HepG2 (cell line): ENCODE measurements at regions not wholly inside any gene's neighbourhood (a gene's known extent, or its start where the extent isn't known, plus 50 kb on each side); places are given as distances from the start of the nearest gene placed in this dataset.

Source experiments
- ATAC-seq: fragments of 200-7000 bp; cut with Tn5 transposase; 3 replicates; pipeline ENCODE4 v1.9.1; 2020; ENCODE audit warnings: mild to moderate bottlenecking, moderate library complexity
- BruUV-seq: library from RNA; stranded (reverse); fragments of 400-500 nt; replicated peaks from 2 replicates; lab custom pipeline; 2021; lab: Mats Ljungman, UMichigan
- CTCF ChIA-PET: fragments of 300-600 bp; formaldehyde crosslinking; extraction: SDS; loops from one replicate; lab custom pipeline; 2021; ENCODE audit warnings: low total read pairs, inconsistent platforms, low intra/inter-chr PET ratio; lab: Yijun Ruan, JAX
- POLR2A ChIA-PET: fragments of 350-600 bp; sonication (Branson Sonifier 250); formaldehyde crosslinking; loops from one replicate; lab custom pipeline; 2020; ENCODE audit warnings: antibody characterized with exemption, inconsistent platforms; lab: Yijun Ruan, JAX
- DNase-seq: peaks from one replicate; pipeline ENCODE4 v3.0.0-alpha.2; 2015; ENCODE audit warnings: low spot score
- FAIRE-seq: peaks from 3 replicates; lab custom pipeline; 2011; peaks lifted over from hg19 to GRCh38; lab: Jason Lieb, UNC
- H2AFZ ChIP-seq: one replicate; pipeline ENCODE4 v1.6.1; 2011; ENCODE audit warnings: low read length, inconsistent platforms
- H3K27ac ChIP-seq: fragments of 300-600 bp; 3 replicates; pipeline ENCODE4 v1.8.0; 2011; ENCODE audit warnings: mixed run types, mild to moderate bottlenecking, mixed read lengths, low read length, inconsistent platforms; ENCODE audit not compliant: insufficient read depth; ENCODE audit errors: extremely low read length
- H3K27me3 ChIP-seq, 2 experiments: fragments of 200-600 bp in 1 of 2; 2 replicates in 1 of 2; 3 replicates in 1 of 2; pipeline versions ENCODE4 v1.6.0 to v1.8.0; 2011; ENCODE audit warnings: low read length in 2 of 2, mild to moderate bottlenecking in 2 of 2, moderate library complexity in 2 of 2, inconsistent platforms in 1 of 2; ENCODE audit not compliant: insufficient read depth in 2 of 2, control insufficient read depth in 1 of 2
- H3K36me3 ChIP-seq, 2 experiments: fragments of 200-600 bp in 1 of 2; replicated peaks in 1 of 2; 2 replicates in 1 of 2; 3 replicates in 1 of 2; pipeline versions ENCODE4 v1.5.1 to v1.8.0; 2011; ENCODE audit warnings: low read length in 2 of 2, inconsistent platforms in 1 of 2; ENCODE audit not compliant: insufficient read depth in 2 of 2, control insufficient read depth in 1 of 2
- H3K4me1 ChIP-seq: 2 replicates; pipeline ENCODE4 v1.5.1; 2012; ENCODE audit warnings: low read length, inconsistent platforms; ENCODE audit not compliant: insufficient read depth
- H3K4me2 ChIP-seq: 2 replicates; pipeline ENCODE4 v1.6.0; 2011; ENCODE audit warnings: low read depth, low read length, inconsistent platforms
- H3K4me3 ChIP-seq, 3 experiments: fragments of 200-600 bp in 1 of 3; sonication (generic), shearing (Covaris generic) in 1 of 3; replicated peaks in 1 of 3; 2 replicates each; pipeline ENCODE4 v1.5.1; 2011 to 2016; ENCODE audit warnings: low read length in 3 of 3, inconsistent platforms in 2 of 3, low read depth in 2 of 3, mild to moderate bottlenecking in 2 of 3, control low read depth in 1 of 3, mixed read lengths in 1 of 3; ENCODE audit not compliant: insufficient read depth in 1 of 3
- H3K79me2 ChIP-seq: one replicate; pipeline ENCODE4 v1.6.1; 2011; ENCODE audit warnings: low read length, inconsistent platforms; ENCODE audit not compliant: insufficient read depth
- H3K9ac ChIP-seq: 2 replicates; pipeline ENCODE4 v1.6.0; 2011; ENCODE audit warnings: mild to moderate bottlenecking, low read depth, low read length, inconsistent platforms; ENCODE audit not compliant: insufficient read depth
- H3K9me3 ChIP-seq: 2 replicates; pipeline ENCODE4 v1.5.1; 2012; ENCODE audit warnings: mild to moderate bottlenecking, low read length
- H4K20me1 ChIP-seq: 2 replicates; pipeline ENCODE4 v1.6.0; 2011; ENCODE audit warnings: inconsistent platforms, mild to moderate bottlenecking, low read length, moderate library complexity; ENCODE audit not compliant: insufficient read depth
- BCL3 ChIP-seq: sonication (generic); formaldehyde crosslinking; IDR thresholded peaks from 2 replicates; pipeline ENCODE4 v1.5.1; 2020; ENCODE audit warnings: mild to moderate bottlenecking, missing genetic modification reagents, moderate library complexity
- CREB1 ChIP-seq, 2 experiments: fragments of 450-650 bp in 1 of 2; IDR thresholded peaks; 2 replicates each; pipeline ENCODE4 v1.6.1; 2016 to 2017; ENCODE audit warnings: control low read depth in 1 of 2, mild to moderate bottlenecking in 1 of 2, missing compliant biosample characterization in 1 of 2, missing genetic modification characterization in 1 of 2
- IRX3 ChIP-seq: sonication (generic); formaldehyde crosslinking; IDR thresholded peaks from 2 replicates; pipeline ENCODE4 v1.8.1; 2023; ENCODE audit warnings: mild to moderate bottlenecking, low read depth, missing genetic modification reagents, borderline replicate concordance
- MIER2 ChIP-seq: IDR thresholded peaks from 2 replicates; pipeline ENCODE4 v1.6.1; 2016; ENCODE audit warnings: missing biosample characterization, missing genetic modification reagents
- MXI1 ChIP-seq: IDR thresholded peaks from 3 replicates; pipeline ENCODE4 v1.6.1; 2012; ENCODE audit warnings: low read depth, low read length, inconsistent platforms, borderline replicate concordance
- RAD21 ChIP-seq: fragments of 450-650 bp; formaldehyde crosslinking; IDR thresholded peaks from 2 replicates; pipeline ENCODE4 v1.5.0; 2020; ENCODE audit warnings: mild to moderate bottlenecking
- SALL1 ChIP-seq: sonication (generic); formaldehyde crosslinking; IDR thresholded peaks from 2 replicates; pipeline ENCODE4 v1.8.0; 2022; ENCODE audit warnings: mild to moderate bottlenecking, missing genetic modification reagents
- SMAD3 ChIP-seq: sonication (generic); formaldehyde crosslinking; IDR thresholded peaks from 2 replicates; pipeline ENCODE4 v1.4.0; 2020; ENCODE audit warnings: missing genetic modification reagents
- YY1 ChIP-seq: IDR thresholded peaks from 2 replicates; pipeline ENCODE4 v1.6.1; 2011; ENCODE audit warnings: low read length, low read depth, moderate library complexity, mild to moderate bottlenecking; ENCODE audit not compliant: insufficient read depth, insufficient replicate concordance
- ZBTB1 ChIP-seq: sonication (generic); formaldehyde crosslinking; IDR thresholded peaks from 2 replicates; pipeline ENCODE4 v1.4.0; 2020; ENCODE audit warnings: missing genetic modification reagents, borderline replicate concordance
- ZFY ChIP-seq: sonication (generic); formaldehyde crosslinking; IDR thresholded peaks from 2 replicates; pipeline ENCODE4 v1.4.0; 2020; ENCODE audit warnings: missing genetic modification reagents
- ZNF776 ChIP-seq: sonication (generic); formaldehyde crosslinking; IDR thresholded peaks from 2 replicates; pipeline ENCODE4 v1.4.0; 2020; ENCODE audit warnings: mild to moderate bottlenecking, missing genetic modification reagents
- WGBS: methylation state at CpG from one replicate; pipeline ENCODE4 v1.1.6; 2017; ENCODE audit warnings: low lambda C conversion rate; 5-methylcytosine and 5-hydroxymethylcytosine counted together
- in situ Hi-C: cut with HindIII; loops from 2 replicates; pipeline ENCODE4 v1.10.0; 2017; ENCODE audit warnings: low pct_unique_long_range_greater_than_20kb; ENCODE audit not compliant: extremely low pct_ligation_motif_present
- intact Hi-C: fragments of 100-400 bp; cut with micrococcal nuclease; formaldehyde crosslinking; loops from one replicate; pipeline ENCODE4 v1.10.0; 2022; ENCODE audit not compliant: unreplicated experiment

GRCh38 chr2:117085737-117086136 lies 728.8 kb upstream of the DDX18 start (continued):
- TF ChIP-seq BCL3 (CRISPR knock-in tag), result no peak
- 0 out of 2 replicates have a peak, but pooled peaks have one; percentile 3 for TF ChIP-seq CREB1 (IDR thresholded peaks at IDR 0.05)
- no peak for TF ChIP-seq CREB1 (CRISPR knock-in tag; IDR thresholded peaks at IDR 0.05)
- TF ChIP-seq, all 625 proteins: peak for 3

- TF ChIP-seq YY1 (no peak), MXI1 (no peak), ZNF776 (no peak), ZFY (CRISPR knock-in tag) (no peak), MIER2 (CRISPR knock-in tag) (no peak), ZBTB1 (no peak), IRX3 (no peak), SALL1 (CRISPR knock-in tag) (no peak), RAD21 (CRISPR knock-in tag) (no peak), SMAD3 (CRISPR knock-in tag) (no peak)
- Histone ChIP-seq H2AFZ (no peak overlapping the region), H3K36me3 (no peaks in the 10 kb centered on the region), H3K79me2 (no peaks in the 10 kb centered on the region), H3K27me3 (no peaks in the 10 kb centered on the region), H3K4me3 (no peak overlapping the region), H3K9ac (no peak overlapping the region), H3K4me1 (no peaks in the 10 kb centered on the region), H4K20me1 (no peaks in the 10 kb centered on the region), H3K4me2 (no peak overlapping the region), H3K9me3 (peaks cover 43% of the 10 kb centered on the region; the same call in 1 of the 2 replicates), H3K27ac (no peak overlapping the region)
- BruUV-seq, result no TSS peak
- ATAC-seq (no peak), DNase-seq (no peak), FAIRE-seq (no peak)
- 12% methylated on average over 3 of the region's 3 CpGs for WGBS
- in situ Hi-C loops (no loop called here), intact Hi-C loops (no loop called here)
- CTCF ChIA-PET, result no interaction called here
- POLR2A ChIA-PET, result no interaction called here
Observed at GRCh38 chr2:117086174-117086942, 728.1 kb upstream of the DDX18 start.
